PC-3 (cell line): ENCODE measurements at regions not wholly inside any gene's neighbourhood (a gene's known extent, or its start where the extent isn't known, plus 50 kb on each side); places are given as distances from the start of the nearest gene placed in this dataset.

Source experiments
- CTCF ChIP-seq: fragments of 300-600 bp; sonication (generic); conservative IDR thresholded peaks from 2 replicates; pipeline ENCODE4 v1.5.1; 2017; ENCODE audit warnings: antibody characterized with exemption, low read depth, mild to moderate bottlenecking, low read length
- EZH2 ChIP-seq: fragments of 300-600 bp; sonication (generic); IDR thresholded peaks from one replicate; pipeline ENCODE4 v1.6.1; 2017; ENCODE audit warnings: antibody characterized with exemption, mild to moderate bottlenecking, low read length; ENCODE audit not compliant: unreplicated experiment
- EZH2phosphoT487 ChIP-seq: fragments of 300-600 bp; sonication (generic); IDR thresholded peaks from 2 replicates; pipeline ENCODE4 v1.6.1; 2018; ENCODE audit warnings: mild to moderate bottlenecking, antibody characterized with exemption, low read length, borderline replicate concordance

GRCh38 chr9:96122282-96122681 lies 179.7 kb downstream of the HSD17B3 start:
- TF ChIP-seq CTCF (no peak), EZH2phosphoT487 (no peak), EZH2 (no peak)
